ENCODE measurements at regions not wholly inside any gene's neighbourhood (a gene's known extent, or its start where the extent isn't known, plus 50 kb on each side); places are given as distances from the start of the nearest gene placed in this dataset.

DNA sequence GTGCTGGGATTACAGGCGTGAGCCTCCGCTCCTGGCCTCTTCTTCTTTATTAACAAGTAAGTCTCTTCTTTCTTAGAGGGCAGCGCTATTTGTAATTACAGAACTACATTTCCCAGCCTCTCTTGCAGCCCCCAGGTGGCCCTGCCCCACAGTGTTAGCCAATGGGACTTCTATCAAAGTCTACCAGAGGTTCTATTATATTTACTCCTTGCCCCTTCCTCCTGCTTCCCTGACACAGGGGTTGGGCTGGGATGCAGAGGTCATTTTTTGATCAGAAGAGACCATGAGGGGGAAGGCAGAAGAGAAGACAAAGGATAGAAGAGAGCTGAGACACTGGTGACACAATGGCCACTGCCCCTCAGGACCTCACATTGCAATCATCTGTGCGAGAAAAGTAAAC lies 224.2 kb downstream of the SYK start:
- TF ChIP-seq, protein P1, sequence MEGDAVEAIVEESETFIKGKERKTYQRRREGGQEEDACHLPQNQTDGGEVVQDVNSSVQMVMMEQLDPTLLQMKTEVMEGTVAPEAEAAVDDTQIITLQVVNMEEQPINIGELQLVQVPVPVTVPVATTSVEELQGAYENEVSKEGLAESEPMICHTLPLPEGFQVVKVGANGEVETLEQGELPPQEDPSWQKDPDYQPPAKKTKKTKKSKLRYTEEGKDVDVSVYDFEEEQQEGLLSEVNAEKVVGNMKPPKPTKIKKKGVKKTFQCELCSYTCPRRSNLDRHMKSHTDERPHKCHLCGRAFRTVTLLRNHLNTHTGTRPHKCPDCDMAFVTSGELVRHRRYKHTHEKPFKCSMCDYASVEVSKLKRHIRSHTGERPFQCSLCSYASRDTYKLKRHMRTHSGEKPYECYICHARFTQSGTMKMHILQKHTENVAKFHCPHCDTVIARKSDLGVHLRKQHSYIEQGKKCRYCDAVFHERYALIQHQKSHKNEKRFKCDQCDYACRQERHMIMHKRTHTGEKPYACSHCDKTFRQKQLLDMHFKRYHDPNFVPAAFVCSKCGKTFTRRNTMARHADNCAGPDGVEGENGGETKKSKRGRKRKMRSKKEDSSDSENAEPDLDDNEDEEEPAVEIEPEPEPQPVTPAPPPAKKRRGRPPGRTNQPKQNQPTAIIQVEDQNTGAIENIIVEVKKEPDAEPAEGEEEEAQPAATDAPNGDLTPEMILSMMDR (conservative IDR thresholded peaks at IDR 0.05; ENCODE audit: control insufficient read depth, insufficient read depth, low read depth, low read length): no peak
- H3K4me3 ChIP-seq (ENCODE audit: control insufficient read depth, low read depth, low read length): no peak overlapping the region
- DNase-seq (ENCODE audit: low read depth): no peak

DNA sequence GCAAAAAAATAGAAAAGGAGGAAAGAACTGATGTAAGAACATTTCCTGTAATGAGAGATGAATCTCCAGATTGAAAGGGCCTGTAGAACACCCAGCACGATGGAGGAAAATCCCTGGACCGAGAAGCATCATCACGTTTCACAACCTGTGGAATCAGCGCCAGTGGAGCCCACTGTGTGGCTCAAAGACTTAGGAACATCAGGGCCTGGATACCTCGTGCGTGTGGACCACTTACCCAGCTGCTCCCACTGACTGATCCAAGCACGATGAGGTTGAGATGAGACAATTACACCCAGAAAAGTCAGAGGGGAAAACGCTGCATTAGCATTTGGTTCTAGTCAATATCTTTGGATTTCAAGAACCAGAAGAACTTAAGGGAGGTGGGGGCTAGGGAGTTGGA lies 224.6 kb downstream of the SYK start:
- TF ChIP-seq, protein P1 (conservative IDR thresholded peaks at IDR 0.05; ENCODE audit: control insufficient read depth, insufficient read depth, low read depth, low read length): no peak
- DNase-seq (ENCODE audit: low read depth): no peak
- H3K4me3 ChIP-seq (ENCODE audit: control insufficient read depth, low read depth, low read length): no peak overlapping the region

DNA sequence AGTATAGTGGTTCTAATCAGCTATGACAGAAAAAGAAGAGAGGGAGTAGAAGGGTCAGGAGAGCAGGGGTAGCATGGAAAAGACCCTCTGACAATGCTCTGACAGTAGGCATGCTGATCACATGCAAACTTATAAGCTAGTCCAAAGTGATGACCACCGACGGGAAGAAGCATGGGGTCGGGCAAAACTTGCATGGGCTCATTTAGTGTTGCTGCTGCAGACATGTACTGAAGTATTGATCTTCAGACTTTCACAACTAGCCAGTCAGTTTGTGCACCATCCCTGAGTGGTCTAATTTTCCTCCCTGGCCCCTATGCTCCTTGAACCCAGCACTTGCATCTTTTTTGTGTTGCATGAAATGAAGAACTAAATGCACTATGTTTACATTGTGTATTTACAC lies 225.4 kb downstream of the SYK start:
- TF ChIP-seq, protein P1 (conservative IDR thresholded peaks at IDR 0.05; ENCODE audit: control insufficient read depth, insufficient read depth, low read depth, low read length): no peak
- no peak for DNase-seq (ENCODE audit: low read depth)
- H3K4me3 ChIP-seq (ENCODE audit: control insufficient read depth, low read depth, low read length): no peak overlapping the region

DNA sequence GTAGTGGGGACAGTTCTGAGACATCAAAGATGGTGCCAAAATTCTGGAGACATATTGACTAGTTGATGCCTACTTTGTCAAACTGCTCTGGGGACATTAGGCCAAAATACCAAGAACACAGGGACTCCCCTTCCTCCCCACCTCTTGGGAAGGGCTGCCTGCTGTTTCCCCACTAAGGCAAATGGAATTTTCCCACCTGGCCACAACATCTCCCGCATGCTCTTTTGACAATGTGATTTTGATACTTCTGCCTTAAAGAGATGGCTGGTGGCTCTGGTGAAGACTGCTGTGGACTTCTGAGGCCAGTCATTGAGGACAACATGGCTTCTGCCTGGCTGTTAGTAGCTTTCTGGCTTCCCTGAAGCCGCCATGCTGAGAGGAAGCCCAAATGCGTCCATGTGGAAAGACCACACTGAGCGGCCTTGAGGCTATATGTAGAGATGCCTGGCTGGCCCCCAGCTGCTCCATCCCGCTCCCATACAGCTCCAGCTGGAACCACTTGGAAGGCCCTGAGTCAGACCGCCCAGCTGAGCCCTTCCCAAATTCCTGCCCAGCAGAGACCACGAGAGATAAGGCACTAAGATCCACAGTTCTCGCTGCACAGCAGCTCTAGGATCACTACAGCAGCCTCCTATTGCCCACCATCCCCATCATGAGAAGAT lies 226.7 kb downstream of the SYK start:
- TF ChIP-seq, protein P1 (conservative IDR thresholded peaks at IDR 0.05; ENCODE audit: control insufficient read depth, insufficient read depth, low read depth, low read length): no peak
- no peak for DNase-seq (ENCODE audit: low read depth)
- no peak overlapping the region for H3K4me3 ChIP-seq (ENCODE audit: control insufficient read depth, low read depth, low read length)

DNA sequence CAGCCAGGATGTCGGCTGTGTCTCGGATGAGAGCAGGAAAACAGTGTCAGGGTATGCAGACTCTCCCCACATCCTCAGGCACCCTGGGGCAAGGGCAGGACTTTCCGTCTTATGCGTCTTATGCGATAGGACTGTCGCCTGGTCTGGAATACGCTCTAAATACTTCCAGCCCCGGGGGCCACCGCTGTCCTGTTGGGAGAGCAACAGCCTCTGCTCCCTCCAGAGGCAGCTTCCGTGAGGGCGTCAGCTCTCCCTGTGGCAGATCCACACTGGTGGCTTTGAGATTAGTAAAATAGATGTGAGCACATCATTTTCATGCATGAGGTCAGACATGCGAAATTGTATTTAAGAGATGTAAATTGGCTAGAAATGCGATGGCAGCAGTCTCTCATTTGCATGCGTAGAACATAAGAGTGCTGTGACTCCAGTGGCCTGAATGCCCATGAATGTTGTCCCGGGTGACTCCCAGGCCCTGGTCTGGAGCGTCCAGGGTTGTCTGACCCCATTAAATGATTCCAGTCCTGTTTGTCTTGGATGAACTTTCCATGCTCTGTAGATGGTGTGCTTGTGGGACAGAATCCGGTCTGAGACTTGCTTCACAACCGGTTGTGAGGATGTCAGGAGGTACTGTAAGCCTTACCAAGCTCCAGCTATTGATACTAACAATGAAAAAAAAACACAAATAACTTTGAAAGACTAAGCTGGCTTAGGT lies 228.2 kb downstream of the SYK start:
- no peak overlapping the region for H3K4me3 ChIP-seq (ENCODE audit: control insufficient read depth, low read depth, low read length)
- TF ChIP-seq, protein P1 (conservative IDR thresholded peaks at IDR 0.05; ENCODE audit: control insufficient read depth, insufficient read depth, low read depth, low read length): no peak
- DNase-seq (ENCODE audit: low read depth): no peak

DNA sequence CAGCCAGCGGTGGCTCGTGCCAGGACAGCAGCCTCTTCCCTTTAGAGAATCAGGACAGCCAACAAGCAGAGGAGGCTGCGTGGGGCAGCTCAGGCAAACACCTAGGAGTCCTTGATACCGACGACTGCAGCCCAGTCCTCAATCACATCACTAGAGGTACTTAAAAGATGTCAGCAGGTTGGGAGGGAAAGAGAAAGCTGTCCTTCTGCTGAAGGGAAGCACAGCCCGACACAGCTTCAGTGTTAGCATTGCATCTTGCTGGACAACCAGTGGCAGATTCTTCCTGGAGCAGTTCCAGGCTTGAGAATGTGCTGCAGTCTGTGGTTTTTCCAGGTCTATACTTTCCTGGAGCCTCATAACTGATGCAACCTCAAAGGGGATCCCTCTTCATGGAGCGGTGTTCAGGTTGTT lies 230.5 kb downstream of the SYK start:
- H3K4me3 ChIP-seq (ENCODE audit: control insufficient read depth, low read depth, low read length): no peak overlapping the region
- DNase-seq (ENCODE audit: low read depth): no peak
- TF ChIP-seq, protein P1 (conservative IDR thresholded peaks at IDR 0.05; ENCODE audit: control insufficient read depth, insufficient read depth, low read depth, low read length): no peak

Measured in fibroblast of mammary gland (primary cell).